ENCODE measurements at regions not wholly inside any gene's neighbourhood (a gene's known extent, or its start where the extent isn't known, plus 50 kb on each side); places are given as distances from the start of the nearest gene placed in this dataset.

- no peak for TF ChIP-seq CTCF (IDR thresholded peaks at IDR 0.05; ENCODE audit: low read length)
- no peak for TF ChIP-seq EZH2 (optimal IDR thresholded peaks at IDR 0.05; ENCODE audit: low read depth, low read length)
- no peak for TF ChIP-seq EZH2phosphoT487 (IDR thresholded peaks at IDR 0.05; ENCODE audit: low read length)
Measured at GRCh38 chr3:116966649-116967048, 257.1 kb downstream of the TUSC7 start.

Measured in MM.1S (cell line).